PC-3 (cell line): ENCODE measurements at regions not wholly inside any gene's neighbourhood (a gene's known extent, or its start where the extent isn't known, plus 50 kb on each side); places are given as distances from the start of the nearest gene placed in this dataset.
A peak's percentile ranks its signal among the peaks of the same experiment; 100 is the strongest.

Experiments
- ATAC-seq: fragments of 200-7000 bp; cut with Tn5 transposase; 2 replicates; pipeline ENCODE4 v1.9.1; 2020; ENCODE audit warnings: mild to moderate bottlenecking, moderate library complexity
- BruUV-seq: library from RNA; stranded (reverse); fragments of 400-500 nt; replicated peaks from 2 replicates; lab custom pipeline; 2021; lab: Mats Ljungman, UMichigan
- CTCF ChIA-PET: fragments of 300-600 bp; sonication (Branson Sonifier 250); formaldehyde crosslinking; loops from one replicate; lab custom pipeline; 2022; ENCODE audit warnings: antibody characterized with exemption; lab: Charles Lee
- POLR2A ChIA-PET: fragments of 300-600 bp; sonication (Branson Sonifier 250); formaldehyde crosslinking; loops from one replicate; lab custom pipeline; 2022; ENCODE audit warnings: antibody characterized with exemption; ENCODE audit not compliant: unreplicated experiment; lab: Charles Lee
- DNase-seq: peaks from one replicate; pipeline ENCODE4 v3.0.0-alpha.2; 2015
- H2AFZ ChIP-seq: fragments of 300-600 bp; sonication (generic); 2 replicates; pipeline ENCODE4 v1.6.0; 2016; ENCODE audit warnings: antibody characterized with exemption, low read length
- H3F3A ChIP-seq: fragments of 300-600 bp; sonication (generic); one replicate; pipeline ENCODE4 v1.6.0; 2017; ENCODE audit warnings: antibody characterized with exemption, low read length, control low read depth, mild to moderate bottlenecking; ENCODE audit not compliant: unreplicated experiment
- H3K27ac ChIP-seq: fragments of 300-600 bp; sonication (generic); 2 replicates; pipeline ENCODE4 v1.5.1; 2016; ENCODE audit warnings: mild to moderate bottlenecking, low read length
- H3K27me3 ChIP-seq: fragments of 300-600 bp; sonication (generic); 2 replicates; pipeline ENCODE4 v1.6.1; 2016; ENCODE audit warnings: low read length, mixed read lengths
- H3K36me3 ChIP-seq: fragments of 300-600 bp; sonication (generic); 2 replicates; pipeline ENCODE4 v1.6.1; 2016; ENCODE audit warnings: low read depth, mixed run types, low read length, mixed read lengths
- H3K4me1 ChIP-seq: fragments of 300-600 bp; sonication (generic); 2 replicates; pipeline ENCODE4 v1.5.1; 2016; ENCODE audit warnings: low read length; ENCODE audit not compliant: insufficient read depth
- H3K4me2 ChIP-seq: fragments of 300-600 bp; sonication (generic); 2 replicates; pipeline ENCODE4 v1.6.0; 2016; ENCODE audit warnings: low read length
- H3K4me3 ChIP-seq: fragments of 300-600 bp; sonication (generic); 2 replicates; pipeline ENCODE4 v1.5.1; 2016; ENCODE audit warnings: mild to moderate bottlenecking, low read length, mixed read lengths
- H3K79me2 ChIP-seq: fragments of 300-600 bp; sonication (generic); 2 replicates; pipeline ENCODE4 v1.6.1; 2017; ENCODE audit warnings: low read length, mixed read lengths
- H3K9ac ChIP-seq: fragments of 300-600 bp; sonication (generic); 2 replicates; pipeline ENCODE4 v1.6.0; 2016; ENCODE audit warnings: mild to moderate bottlenecking, low read length
- H3K9me2 ChIP-seq: fragments of 300-600 bp; sonication (generic); replicated peaks from 2 replicates; pipeline ENCODE4 v1.6.1; 2016; ENCODE audit warnings: mixed run types, low read length, mixed read lengths
- H3K9me3 ChIP-seq: fragments of 300-600 bp; sonication (generic); 2 replicates; pipeline ENCODE4 v1.6.1; 2016; ENCODE audit warnings: low read length, mixed read lengths
- H4K20me1 ChIP-seq: fragments of 300-600 bp; sonication (generic); 2 replicates; pipeline ENCODE4 v1.6.1; 2016; ENCODE audit warnings: low read length, mixed read lengths
- EZH2 ChIP-seq: fragments of 300-600 bp; sonication (generic); IDR thresholded peaks from one replicate; pipeline ENCODE4 v1.6.1; 2017; ENCODE audit warnings: antibody characterized with exemption, mild to moderate bottlenecking, low read length; ENCODE audit not compliant: unreplicated experiment
- EZH2phosphoT487 ChIP-seq: fragments of 300-600 bp; sonication (generic); IDR thresholded peaks from 2 replicates; pipeline ENCODE4 v1.6.1; 2018; ENCODE audit warnings: mild to moderate bottlenecking, antibody characterized with exemption, low read length, borderline replicate concordance
- intact Hi-C: fragments of 100-400 bp; cut with micrococcal nuclease; formaldehyde crosslinking; loops from 2 replicates; pipeline ENCODE4 v1.9.0; 2023
- TF ChIP-seq, protein P1 (sequence below): fragments of 300-600 bp; sonication (generic); conservative IDR thresholded peaks from 2 replicates; pipeline ENCODE4 v1.5.1; 2017; ENCODE audit warnings: antibody characterized with exemption, low read depth, mild to moderate bottlenecking, low read length

DNA sequence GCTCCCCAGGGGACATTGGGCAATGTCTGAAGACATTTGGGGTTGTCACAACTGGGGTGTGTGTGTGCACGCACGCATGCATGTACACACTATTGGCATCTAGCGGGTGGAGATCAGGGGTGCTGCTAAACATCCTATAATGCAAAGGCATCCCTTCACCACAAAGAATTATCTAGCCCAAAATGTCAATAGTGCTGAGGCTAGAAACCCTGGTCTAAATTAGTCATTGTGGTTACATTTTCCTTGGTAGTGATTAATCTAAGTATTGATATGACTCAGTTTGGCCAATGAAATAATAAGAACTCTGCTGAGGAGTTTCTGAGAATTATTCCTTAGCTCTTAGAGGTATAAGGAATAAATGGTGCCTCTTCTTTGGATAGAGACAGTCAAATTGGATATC, 200.2 kb downstream of the CLCN4 start:
- H3K36me3 ChIP-seq, result no peaks in the 10 kb centered on the region
- no peak overlapping the region for H2AFZ ChIP-seq
- H3K4me2 ChIP-seq, result peak overlapping the region; percentile 47
- CTCF ChIA-PET, result no interaction called here
- 0 out of 2 replicates have a peak overlapping the region, but pooled peaks have one; percentile 1 for H3K9ac ChIP-seq
- intact Hi-C loops, result no loop called here
- H4K20me1 ChIP-seq, result no peaks in the 10 kb centered on the region
- H3K27me3 ChIP-seq, result no peaks in the 10 kb centered on the region
- H3K79me2 ChIP-seq, result no peaks in the 10 kb centered on the region
- no peaks in the 10 kb centered on the region for H3F3A ChIP-seq
- H3K9me2 ChIP-seq, result no peaks in the 10 kb centered on the region
- BruUV-seq, result no TSS peak
- ATAC-seq (peak; percentile 92), DNase-seq (peak; percentile 86)
- no peaks in the 10 kb centered on the region for H3K9me3 ChIP-seq
- TF ChIP-seq EZH2phosphoT487, result no peak
- no peak for TF ChIP-seq EZH2
- TF ChIP-seq, protein P1, sequence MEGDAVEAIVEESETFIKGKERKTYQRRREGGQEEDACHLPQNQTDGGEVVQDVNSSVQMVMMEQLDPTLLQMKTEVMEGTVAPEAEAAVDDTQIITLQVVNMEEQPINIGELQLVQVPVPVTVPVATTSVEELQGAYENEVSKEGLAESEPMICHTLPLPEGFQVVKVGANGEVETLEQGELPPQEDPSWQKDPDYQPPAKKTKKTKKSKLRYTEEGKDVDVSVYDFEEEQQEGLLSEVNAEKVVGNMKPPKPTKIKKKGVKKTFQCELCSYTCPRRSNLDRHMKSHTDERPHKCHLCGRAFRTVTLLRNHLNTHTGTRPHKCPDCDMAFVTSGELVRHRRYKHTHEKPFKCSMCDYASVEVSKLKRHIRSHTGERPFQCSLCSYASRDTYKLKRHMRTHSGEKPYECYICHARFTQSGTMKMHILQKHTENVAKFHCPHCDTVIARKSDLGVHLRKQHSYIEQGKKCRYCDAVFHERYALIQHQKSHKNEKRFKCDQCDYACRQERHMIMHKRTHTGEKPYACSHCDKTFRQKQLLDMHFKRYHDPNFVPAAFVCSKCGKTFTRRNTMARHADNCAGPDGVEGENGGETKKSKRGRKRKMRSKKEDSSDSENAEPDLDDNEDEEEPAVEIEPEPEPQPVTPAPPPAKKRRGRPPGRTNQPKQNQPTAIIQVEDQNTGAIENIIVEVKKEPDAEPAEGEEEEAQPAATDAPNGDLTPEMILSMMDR, result no peak
- POLR2A ChIA-PET, result no interaction called here
- H3K27ac ChIP-seq, result peak overlapping the region; percentile 75
- peak overlapping the region; percentile 2; the same call in 1 of the 2 replicates for H3K4me3 ChIP-seq
- H3K4me1 ChIP-seq, result peaks cover 29% of the 10 kb centered on the region

DNA sequence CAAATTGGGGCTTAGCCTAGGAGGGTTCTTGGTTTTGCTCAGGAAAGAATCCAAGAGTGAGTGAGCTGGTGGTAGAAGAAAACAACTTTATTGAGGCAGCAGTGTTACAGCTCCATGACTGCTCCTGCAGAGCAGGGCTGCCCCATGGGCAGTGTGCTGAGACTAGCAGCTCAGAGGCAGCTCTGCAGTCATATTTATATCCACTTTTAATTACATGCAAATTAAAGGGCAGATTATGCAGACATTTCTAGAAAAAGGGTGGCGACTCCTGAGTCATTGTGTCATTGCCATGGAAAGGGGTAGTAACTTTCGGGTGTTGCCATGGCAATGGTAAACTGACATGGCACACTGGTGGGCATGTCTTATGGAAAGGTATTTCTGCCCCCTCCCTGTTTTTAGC, 202.2 kb downstream of the CLCN4 start:
- no peak overlapping the region for H3K27ac ChIP-seq
- no peak for ATAC-seq
- no peak overlapping the region for H3K9ac ChIP-seq
- H3K9me2 ChIP-seq, result no peaks in the 10 kb centered on the region
- no peak overlapping the region for H2AFZ ChIP-seq
- H3K79me2 ChIP-seq, result no peaks in the 10 kb centered on the region
- no peaks in the 10 kb centered on the region for H3K27me3 ChIP-seq
- H3K4me1 ChIP-seq, result peaks cover 20% of the 10 kb centered on the region
- BruUV-seq, result no TSS peak
- no peaks in the 10 kb centered on the region for H3F3A ChIP-seq
- TF ChIP-seq EZH2 (no peak), EZH2phosphoT487 (no peak)
- TF ChIP-seq, protein P1, result no peak
- ChIA-PET POLR2A (interaction anchor here (0.6 kb wide), 1 partner anchor 189 kb away, joined by 6 read pairs; no protein-coding TSS in a partner anchor), CTCF (no interaction called here)
- H4K20me1 ChIP-seq, result no peaks in the 10 kb centered on the region
- no peak for DNase-seq
- no peaks in the 10 kb centered on the region for H3K9me3 ChIP-seq
- no peaks in the 10 kb centered on the region for H3K36me3 ChIP-seq
- H3K4me2 ChIP-seq, result no peak overlapping the region
- H3K4me3 ChIP-seq, result no peak overlapping the region
- intact Hi-C loops, result no loop called here

DNA sequence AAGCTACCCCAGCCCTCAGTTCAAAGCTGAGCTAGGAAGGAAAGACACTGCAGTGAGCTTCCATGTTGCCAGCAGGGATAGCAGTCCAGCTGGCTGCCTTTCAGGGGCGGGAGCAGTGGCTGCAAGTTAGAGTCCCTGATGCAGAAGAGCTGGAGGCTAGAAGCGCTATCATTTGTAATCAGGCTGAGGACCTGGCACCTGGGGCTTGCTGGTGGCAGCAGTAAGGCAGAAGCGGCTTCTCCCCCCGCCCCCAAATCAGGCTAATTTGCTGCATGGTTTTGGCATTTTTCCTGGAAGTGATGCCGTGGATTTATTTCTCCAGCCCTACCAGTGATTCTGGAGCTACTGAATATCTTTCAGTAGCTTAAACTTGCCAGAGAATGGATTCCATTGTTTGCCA, 203.3 kb downstream of the CLCN4 start:
- no peaks in the 10 kb centered on the region for H3K79me2 ChIP-seq
- POLR2A ChIA-PET, result no interaction called here
- H3K9ac ChIP-seq, result no peak overlapping the region
- intact Hi-C loops, result no loop called here
- H3F3A ChIP-seq, result no peaks in the 10 kb centered on the region
- H3K9me3 ChIP-seq, result no peaks in the 10 kb centered on the region
- ATAC-seq (no peak), DNase-seq (no peak)
- BruUV-seq, result no TSS peak
- H3K36me3 ChIP-seq, result no peaks in the 10 kb centered on the region
- no peaks in the 10 kb centered on the region for H3K9me2 ChIP-seq
- H3K27me3 ChIP-seq, result no peaks in the 10 kb centered on the region
- no peak overlapping the region for H3K4me2 ChIP-seq
- CTCF ChIA-PET, result no interaction called here
- H2AFZ ChIP-seq, result no peak overlapping the region
- H3K27ac ChIP-seq, result no peak overlapping the region
- peaks cover 20% of the 10 kb centered on the region for H3K4me1 ChIP-seq
- H4K20me1 ChIP-seq, result no peaks in the 10 kb centered on the region
- no peak overlapping the region for H3K4me3 ChIP-seq
- TF ChIP-seq EZH2phosphoT487, result no peak
- TF ChIP-seq, protein P1, result no peak
- no peak for TF ChIP-seq EZH2
